SK-N-SH (cell line): ENCODE measurements at regions not wholly inside any gene's neighbourhood (a gene's known extent, or its start where the extent isn't known, plus 50 kb on each side); places are given as distances from the start of the nearest gene placed in this dataset.

Source experiments
- CTCF ChIA-PET: fragments of 300-600, 350-600 bp; formaldehyde crosslinking; extraction: SDS; loops from one replicate; lab custom pipeline; 2021; lab: Yijun Ruan, JAX
- POLR2A ChIA-PET: fragments of 350-600 bp; sonication (Branson Sonifier 250); formaldehyde crosslinking; extraction: SDS; loops from one replicate; lab custom pipeline; 2020; ENCODE audit warnings: antibody characterized with exemption, inconsistent platforms; lab: Yijun Ruan, JAX
- DNase-seq: peaks from one replicate; pipeline ENCODE4 v3.0.0; 2012
- H2AFZ ChIP-seq: fragments of 200-600 bp; sonication (generic); 2 replicates; pipeline ENCODE4 v1.8.1; 2016; ENCODE audit warnings: antibody characterized with exemption, mild to moderate bottlenecking, low read depth
- H3F3A ChIP-seq: fragments of 200-600 bp; sonication (generic); replicated peaks from 2 replicates; pipeline ENCODE3; 2016; ENCODE audit warnings: antibody characterized with exemption, mild to moderate bottlenecking; ENCODE audit not compliant: insufficient read depth
- H3K27ac ChIP-seq, 2 experiments: fragments of 200-500 bp in 1 of 2; fragments of 200-600 bp in 1 of 2; sonication (Bioruptor generic) in 1 of 2; sonication (generic), shearing (Covaris generic) in 1 of 2; 2 replicates each; pipeline versions ENCODE4 v1.5.1 to v1.6.1; 2014 to 2016; ENCODE audit warnings: low read depth in 2 of 2, inconsistent platforms in 1 of 2, low read length in 1 of 2, mild to moderate bottlenecking in 1 of 2, mixed read lengths in 1 of 2
- H3K27me3 ChIP-seq: fragments of 200-600 bp; sonication (generic), shearing (Covaris generic); 2 replicates; pipeline ENCODE4 v1.6.1; 2016; ENCODE audit warnings: mixed run types; ENCODE audit not compliant: insufficient read depth
- H3K36me3 ChIP-seq, 2 experiments: fragments of 200-500 bp in 1 of 2; fragments of 200-600 bp in 1 of 2; sonication (Bioruptor generic) in 1 of 2; sonication (generic) in 1 of 2; replicated peaks in 1 of 2; 2 replicates each; pipeline versions ENCODE3 to v1.5.1; 2014 to 2016; ENCODE audit warnings: low read length in 1 of 2, mild to moderate bottlenecking in 1 of 2; ENCODE audit not compliant: insufficient read depth in 2 of 2, control insufficient read depth in 1 of 2
- H3K4me1 ChIP-seq, 2 experiments: fragments of 200-500 bp in 1 of 2; fragments of 200-600 bp in 1 of 2; sonication (Bioruptor generic) in 1 of 2; sonication (generic), shearing (Covaris generic) in 1 of 2; 2 replicates each; pipeline versions ENCODE4 v1.5.1 to v1.6.1; 2014 to 2016; ENCODE audit warnings: low read depth in 1 of 2, low read length in 1 of 2, mixed run types in 1 of 2; ENCODE audit not compliant: insufficient read depth in 2 of 2, control insufficient read depth in 1 of 2
- H3K4me2 ChIP-seq: fragments of 200-600 bp; sonication (generic), shearing (Covaris generic); 2 replicates; pipeline ENCODE4 v1.6.1; 2017; ENCODE audit warnings: mixed run types
- H3K4me3 ChIP-seq, 2 experiments: fragments of 200-500 bp in 1 of 2; fragments of 200-600 bp in 1 of 2; sonication (Bioruptor generic) in 1 of 2; sonication (generic), shearing (Covaris generic) in 1 of 2; 2 replicates each; pipeline versions ENCODE4 v1.5.1 to v1.8.1; 2014 to 2016; ENCODE audit warnings: low read depth in 2 of 2, inconsistent platforms in 1 of 2, low read length in 1 of 2, mild to moderate bottlenecking in 1 of 2, mixed read lengths in 1 of 2, moderate library complexity in 1 of 2
- H3K79me2 ChIP-seq: fragments of 200-600 bp; sonication (generic); 2 replicates; pipeline ENCODE4 v1.8.1; 2017; ENCODE audit warnings: mild to moderate bottlenecking; ENCODE audit not compliant: insufficient read depth
- H3K9ac ChIP-seq: fragments of 200-600 bp; sonication (generic); 2 replicates; pipeline ENCODE4 v1.6.1; 2017; ENCODE audit warnings: mixed run types
- H3K9me2 ChIP-seq: fragments of 200-600 bp; sonication (generic); 2 replicates; pipeline ENCODE4 v1.6.1; 2017; ENCODE audit warnings: mixed run types
- H3K9me3 ChIP-seq: fragments of 200-600 bp; sonication (generic); 2 replicates; pipeline ENCODE4 v1.6.1; 2017; ENCODE audit warnings: mixed run types, mild to moderate bottlenecking, moderate library complexity
- H4K20me1 ChIP-seq: fragments of 200-600 bp; sonication (generic); 2 replicates; pipeline ENCODE4 v1.6.1; 2017; ENCODE audit warnings: mild to moderate bottlenecking, mixed run types; ENCODE audit not compliant: insufficient read depth
- EP300 ChIP-seq, 2 experiments: IDR thresholded peaks; 2 replicates each; pipeline versions ENCODE4 v1.4.0 to v1.6.1; 2012; ENCODE audit warnings: borderline replicate concordance in 1 of 2, low read depth in 1 of 2, low read length in 1 of 2
- GABPA ChIP-seq: IDR thresholded peaks from 2 replicates; pipeline ENCODE4 v1.4.0; 2012; ENCODE audit warnings: low read depth, mild to moderate bottlenecking
- NRF1 ChIP-seq: IDR thresholded peaks from 2 replicates; pipeline ENCODE4 v1.6.1; 2012; ENCODE audit warnings: low read depth, mild to moderate bottlenecking, low read length
- RAD21 ChIP-seq: IDR thresholded peaks from 2 replicates; pipeline ENCODE4 v1.6.1; 2012; ENCODE audit warnings: mild to moderate bottlenecking, low read length
- REST ChIP-seq: IDR thresholded peaks from 2 replicates; pipeline ENCODE4 v1.6.1; 2012; ENCODE audit warnings: mild to moderate bottlenecking, low read depth, low read length, moderate library complexity
- SMC3 ChIP-seq: IDR thresholded peaks from 2 replicates; pipeline ENCODE4 v1.6.1; 2012; ENCODE audit warnings: low read depth, low read length, improper control_type of control experiment
- WGBS: methylation state at CpG from one replicate; pipeline ENCODE4 v1.1.6; 2017; ENCODE audit warnings: low lambda C conversion rate; 5-methylcytosine and 5-hydroxymethylcytosine counted together
- TF ChIP-seq, protein P1 (sequence below): fragments of 200-600 bp; sonication (generic); IDR thresholded peaks from 2 replicates; pipeline ENCODE4 v1.6.1; 2017; ENCODE audit warnings: antibody characterized with exemption, mild to moderate bottlenecking, moderate library complexity

GRCh38 chr20:57901526-57901925 lies 191.7 kb upstream of the PMEPA1 start:
- Histone ChIP-seq H3K27ac (no peak overlapping the region), H3K4me1 (peaks cover 0 to 12% of the 10 kb centered on the region in 2 experiments; a peak in 1 of 4 replicates), H3K36me3 (no peaks in the 10 kb centered on the region), H3K9me2 (no peaks in the 10 kb centered on the region), H3K9ac (no peak overlapping the region), H3F3A (no peaks in the 10 kb centered on the region), H3K4me2 (no peak overlapping the region), H2AFZ (no peak overlapping the region), H3K9me3 (no peaks in the 10 kb centered on the region), H3K79me2 (no peaks in the 10 kb centered on the region), H3K4me3 (no peak overlapping the region), H3K27me3 (no peaks in the 10 kb centered on the region), H4K20me1 (no peaks in the 10 kb centered on the region)
- ChIA-PET CTCF (no interaction called here), POLR2A (no interaction called here)
- TF ChIP-seq REST (no peak), SMC3 (no peak), GABPA (no peak)
- TF ChIP-seq, protein P1, sequence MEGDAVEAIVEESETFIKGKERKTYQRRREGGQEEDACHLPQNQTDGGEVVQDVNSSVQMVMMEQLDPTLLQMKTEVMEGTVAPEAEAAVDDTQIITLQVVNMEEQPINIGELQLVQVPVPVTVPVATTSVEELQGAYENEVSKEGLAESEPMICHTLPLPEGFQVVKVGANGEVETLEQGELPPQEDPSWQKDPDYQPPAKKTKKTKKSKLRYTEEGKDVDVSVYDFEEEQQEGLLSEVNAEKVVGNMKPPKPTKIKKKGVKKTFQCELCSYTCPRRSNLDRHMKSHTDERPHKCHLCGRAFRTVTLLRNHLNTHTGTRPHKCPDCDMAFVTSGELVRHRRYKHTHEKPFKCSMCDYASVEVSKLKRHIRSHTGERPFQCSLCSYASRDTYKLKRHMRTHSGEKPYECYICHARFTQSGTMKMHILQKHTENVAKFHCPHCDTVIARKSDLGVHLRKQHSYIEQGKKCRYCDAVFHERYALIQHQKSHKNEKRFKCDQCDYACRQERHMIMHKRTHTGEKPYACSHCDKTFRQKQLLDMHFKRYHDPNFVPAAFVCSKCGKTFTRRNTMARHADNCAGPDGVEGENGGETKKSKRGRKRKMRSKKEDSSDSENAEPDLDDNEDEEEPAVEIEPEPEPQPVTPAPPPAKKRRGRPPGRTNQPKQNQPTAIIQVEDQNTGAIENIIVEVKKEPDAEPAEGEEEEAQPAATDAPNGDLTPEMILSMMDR = no peak
- DNase-seq = no peak
- WGBS = 83% methylated on average over 4 of the region's 4 CpGs

DNA sequence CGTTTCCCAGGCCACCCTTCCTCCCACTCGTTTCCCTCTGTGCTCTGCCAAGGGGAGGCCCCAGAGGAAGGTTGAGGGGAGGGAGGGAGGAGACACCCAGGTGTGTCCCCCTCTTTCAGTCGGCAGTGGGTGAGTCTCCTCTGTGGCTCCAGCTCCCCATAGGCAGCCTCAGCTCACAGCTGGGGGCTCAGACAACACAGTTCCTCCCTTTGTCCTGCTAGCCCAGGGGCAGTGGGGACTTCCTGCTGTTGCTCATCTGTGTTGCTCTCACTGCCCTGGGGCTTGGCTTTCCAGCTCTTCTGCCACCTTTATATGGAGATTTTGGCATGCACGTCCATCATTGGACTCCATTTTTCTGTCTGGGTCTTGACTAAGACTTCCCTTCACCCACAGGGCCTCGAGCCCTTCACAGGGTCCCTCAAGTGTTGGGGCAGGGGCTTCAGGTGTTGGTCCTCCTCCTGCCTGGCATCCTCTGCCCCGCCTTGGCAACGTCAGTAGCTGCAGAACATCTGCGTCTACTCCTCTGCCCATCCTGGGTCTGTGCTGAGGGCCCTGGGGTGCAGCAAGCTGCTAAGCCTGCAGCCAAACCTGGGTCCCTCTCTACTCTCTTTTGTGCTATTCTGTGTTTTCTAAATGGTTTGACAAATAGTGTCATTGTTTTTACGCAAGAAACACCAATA lies 190.6 kb upstream of the PMEPA1 start:
- POLR2A ChIA-PET = no interaction called here
- no peak for DNase-seq

More for the DNA sequence above, 190.6 kb upstream of the PMEPA1 start:
- Histone ChIP-seq H3K36me3 (no peaks in the 10 kb centered on the region), H3K79me2 (no peaks in the 10 kb centered on the region), H3K27me3 (no peaks in the 10 kb centered on the region), H3F3A (no peaks in the 10 kb centered on the region), H2AFZ (no peak overlapping the region), H3K4me3 (no peak overlapping the region), H3K9me2 (no peaks in the 10 kb centered on the region), H3K9me3 (no peaks in the 10 kb centered on the region), H3K9ac (no peak overlapping the region), H3K4me1 (peaks cover 0 to 13% of the 10 kb centered on the region in 2 experiments; a peak in 1 of 4 replicates), H4K20me1 (no peaks in the 10 kb centered on the region), H3K4me2 (no peak overlapping the region), H3K27ac (no peak overlapping the region)
- CTCF ChIA-PET = no interaction called here
- TF ChIP-seq, protein P1 = no peak
- no peak for TF ChIP-seq NRF1
- TF ChIP-seq REST = no peak
- TF ChIP-seq EP300 (IDR thresholded peaks at IDR 0.05; ENCODE audit: borderline replicate concordance in 1 of 2, low read depth in 1 of 2, low read length in 1 of 2) = no peak
- no peak for TF ChIP-seq RAD21
- WGBS = 62% methylated on average over 9 of the region's 9 CpGs
